Bronchial epithelial cell (primary cell): ENCODE measurements at regions not wholly inside any gene's neighbourhood (a gene's known extent, or its start where the extent isn't known, plus 50 kb on each side); places are given as distances from the start of the nearest gene placed in this dataset.

Source experiments
- DNase-seq: peaks from one replicate; pipeline ENCODE4 v3.0.0-alpha.2; 2010; ENCODE audit warnings: low read depth
- FAIRE-seq: peaks from 2 replicates; lab custom pipeline; 2011; peaks lifted over from hg19 to GRCh38; lab: Jason Lieb, UNC
- H3K27me3 ChIP-seq: 2 replicates; pipeline ENCODE4 v1.5.1; 2011; ENCODE audit warnings: low read length; ENCODE audit not compliant: control insufficient read depth, insufficient read depth
- H3K36me3 ChIP-seq: 2 replicates; pipeline ENCODE4 v1.5.1; 2011; ENCODE audit warnings: low read length; ENCODE audit not compliant: control insufficient read depth, insufficient read depth
- H3K4me3 ChIP-seq: 2 replicates; pipeline ENCODE4 v1.5.1; 2011; ENCODE audit warnings: mild to moderate bottlenecking, low read depth, low read length, control low read depth
- TF ChIP-seq, protein P1 (sequence below): IDR thresholded peaks from 2 replicates; pipeline ENCODE4 v1.5.1; 2011; ENCODE audit warnings: mild to moderate bottlenecking, moderate library complexity, low read length, control low read depth, inconsistent platforms; ENCODE audit not compliant: insufficient read depth, severe bottlenecking

GRCh38 chr2:153307223-153307622, 171.3 kb downstream of the RPRM start:
- no peaks in the 10 kb centered on the region for H3K36me3 ChIP-seq
- no peak overlapping the region for H3K4me3 ChIP-seq
- FAIRE-seq (no peak), DNase-seq (no peak)
- TF ChIP-seq, protein P1, sequence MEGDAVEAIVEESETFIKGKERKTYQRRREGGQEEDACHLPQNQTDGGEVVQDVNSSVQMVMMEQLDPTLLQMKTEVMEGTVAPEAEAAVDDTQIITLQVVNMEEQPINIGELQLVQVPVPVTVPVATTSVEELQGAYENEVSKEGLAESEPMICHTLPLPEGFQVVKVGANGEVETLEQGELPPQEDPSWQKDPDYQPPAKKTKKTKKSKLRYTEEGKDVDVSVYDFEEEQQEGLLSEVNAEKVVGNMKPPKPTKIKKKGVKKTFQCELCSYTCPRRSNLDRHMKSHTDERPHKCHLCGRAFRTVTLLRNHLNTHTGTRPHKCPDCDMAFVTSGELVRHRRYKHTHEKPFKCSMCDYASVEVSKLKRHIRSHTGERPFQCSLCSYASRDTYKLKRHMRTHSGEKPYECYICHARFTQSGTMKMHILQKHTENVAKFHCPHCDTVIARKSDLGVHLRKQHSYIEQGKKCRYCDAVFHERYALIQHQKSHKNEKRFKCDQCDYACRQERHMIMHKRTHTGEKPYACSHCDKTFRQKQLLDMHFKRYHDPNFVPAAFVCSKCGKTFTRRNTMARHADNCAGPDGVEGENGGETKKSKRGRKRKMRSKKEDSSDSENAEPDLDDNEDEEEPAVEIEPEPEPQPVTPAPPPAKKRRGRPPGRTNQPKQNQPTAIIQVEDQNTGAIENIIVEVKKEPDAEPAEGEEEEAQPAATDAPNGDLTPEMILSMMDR = no peak
- H3K27me3 ChIP-seq = no peaks in the 10 kb centered on the region

DNA sequence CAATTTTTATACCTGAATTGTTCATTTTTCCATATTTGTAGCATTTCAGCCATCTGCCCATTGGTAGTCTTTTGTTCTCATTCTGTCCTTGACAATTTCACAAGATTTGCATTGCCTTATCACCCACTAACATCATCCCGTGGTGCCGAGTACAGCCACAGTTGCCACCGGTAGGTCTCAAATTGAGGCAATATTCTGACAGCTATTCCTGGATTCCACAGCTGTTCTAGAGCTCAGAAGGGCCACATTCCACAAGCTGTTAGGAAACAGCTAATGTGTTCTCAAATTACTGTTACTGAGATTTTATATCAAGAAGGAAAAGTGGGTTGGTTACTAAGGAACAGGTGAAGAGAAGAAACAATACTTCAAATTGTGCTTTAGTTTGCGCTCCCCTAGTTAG, 178.8 kb downstream of the RPRM start:
- Histone ChIP-seq H3K27me3 (no peaks in the 10 kb centered on the region), H3K4me3 (no peak overlapping the region), H3K36me3 (no peaks in the 10 kb centered on the region)
- FAIRE-seq (no peak), DNase-seq (no peak)
- TF ChIP-seq, protein P1 = no peak

GRCh38 chr2:153299217-153299616, 179.3 kb downstream of the RPRM start:
- Histone ChIP-seq H3K36me3 (no peaks in the 10 kb centered on the region), H3K4me3 (no peak overlapping the region), H3K27me3 (no peaks in the 10 kb centered on the region)
- TF ChIP-seq, protein P1 = no peak
- FAIRE-seq (no peak), DNase-seq (no peak)

GRCh38 chr2:153294199-153294786, 184.3 kb downstream of the RPRM start:
- Histone ChIP-seq H3K4me3 (no peak overlapping the region), H3K27me3 (no peaks in the 10 kb centered on the region), H3K36me3 (no peaks in the 10 kb centered on the region)
- FAIRE-seq (no peak), DNase-seq (no peak)
- TF ChIP-seq, protein P1 = no peak

GRCh38 chr2:153291718-153292117, 186.8 kb downstream of the RPRM start:
- Histone ChIP-seq H3K4me3 (no peak overlapping the region), H3K27me3 (no peaks in the 10 kb centered on the region), H3K36me3 (no peaks in the 10 kb centered on the region)
- DNase-seq (no peak), FAIRE-seq (no peak)
- TF ChIP-seq, protein P1 = no peak
